Umbilical cord (tissue), 1 donor: ENCODE measurements at regions not wholly inside any gene's neighbourhood (a gene's known extent, or its start where the extent isn't known, plus 50 kb on each side); places are given as distances from the start of the nearest gene placed in this dataset.

ENCODE experiments used
- DNase-seq: peaks from one replicate; pipeline ENCODE4 v3.0.0-alpha.2; 2015; ENCODE audit warnings: low spot score

GRCh38 chr12:90036637-90037036 lies 328.0 kb upstream of the ATP2B1 start:
- DNase-seq: no peak

GRCh38 chr12:90030726-90031125 lies 322.1 kb upstream of the ATP2B1 start:
- no peak for DNase-seq

- DNase-seq: no peak
Measured at GRCh38 chr12:90029317-90029716, 320.7 kb upstream of the ATP2B1 start.

GRCh38 chr12:90028635-90029051 lies 320.0 kb upstream of the ATP2B1 start:
- DNase-seq: peak; percentile 70

- DNase-seq: peak; percentile 72
Measured at GRCh38 chr12:90027889-90028634, 319.4 kb upstream of the ATP2B1 start.

GRCh38 chr12:90027041-90027440 lies 318.4 kb upstream of the ATP2B1 start:
- DNase-seq: no peak

GRCh38 chr12:90026516-90026915 lies 317.9 kb upstream of the ATP2B1 start:
- no peak for DNase-seq

- peak; percentile 54 for DNase-seq
Measured at GRCh38 chr12:90024262-90024661, 315.6 kb upstream of the ATP2B1 start.

DNA sequence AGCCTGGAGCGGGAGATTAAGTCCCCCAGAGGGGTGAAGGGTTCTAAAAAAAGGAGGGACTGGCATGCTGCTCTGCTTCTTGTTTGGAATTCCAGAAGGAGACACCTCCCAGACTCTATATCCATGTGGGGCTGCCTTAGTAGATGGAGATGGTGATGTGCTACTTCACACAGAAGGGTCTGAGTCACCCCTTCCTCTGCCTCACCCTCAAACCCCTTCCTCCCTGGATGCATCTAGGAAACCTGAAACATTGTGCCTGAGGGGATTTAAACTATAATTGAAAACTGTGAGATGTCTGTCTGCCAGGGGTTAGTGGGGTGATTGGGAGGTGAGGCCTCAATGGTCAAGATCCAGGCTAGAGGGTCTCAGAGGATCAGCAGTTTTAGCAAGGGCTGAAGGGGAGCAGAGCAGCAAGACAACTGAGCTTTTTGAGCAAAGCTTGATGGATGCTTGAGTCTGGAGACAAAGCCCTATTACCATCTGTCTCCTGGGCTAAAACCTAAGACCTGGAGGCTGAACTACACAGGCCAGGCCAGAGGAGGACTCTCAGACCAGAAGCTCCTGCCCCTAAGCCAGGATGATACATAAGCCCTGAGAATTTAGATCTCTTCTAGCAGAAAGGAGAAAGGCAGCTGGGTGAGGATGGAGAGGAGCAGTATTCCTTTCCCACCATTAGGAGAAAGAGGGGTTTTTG lies 314.7 kb upstream of the ATP2B1 start:
- DNase-seq: peak; percentile 64

DNA sequence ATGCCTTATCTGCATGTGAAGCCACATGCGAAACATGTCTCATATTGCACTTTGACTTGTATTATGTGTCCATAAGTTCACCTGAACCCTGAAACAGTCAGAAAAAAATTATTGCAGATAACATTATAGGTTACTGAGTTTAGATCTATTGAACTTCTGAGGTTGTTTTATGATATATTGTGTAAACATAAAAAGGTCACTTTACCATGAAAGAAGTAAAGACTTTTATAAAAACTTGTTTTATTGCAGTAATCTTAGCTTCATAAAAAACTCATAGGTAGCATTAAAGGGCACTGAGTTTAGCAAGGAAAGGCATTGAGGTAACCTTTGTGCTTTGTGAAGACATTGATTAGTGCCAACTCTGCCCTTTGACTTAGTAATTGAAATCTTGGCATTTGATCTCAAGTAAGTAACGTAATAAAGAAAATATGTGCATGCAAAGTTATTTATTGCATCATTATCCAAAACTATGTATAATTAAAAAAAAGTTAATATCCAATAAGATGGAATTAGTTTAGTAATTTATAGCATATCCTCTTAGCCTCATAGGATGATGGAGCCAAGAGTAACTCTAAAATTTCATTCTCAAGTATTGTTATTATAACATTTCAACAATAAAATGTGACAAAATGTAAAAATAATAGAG lies 313.3 kb upstream of the ATP2B1 start:
- DNase-seq: no peak

GRCh38 chr12:90020881-90021280 lies 312.2 kb upstream of the ATP2B1 start:
- DNase-seq: no peak

DNA sequence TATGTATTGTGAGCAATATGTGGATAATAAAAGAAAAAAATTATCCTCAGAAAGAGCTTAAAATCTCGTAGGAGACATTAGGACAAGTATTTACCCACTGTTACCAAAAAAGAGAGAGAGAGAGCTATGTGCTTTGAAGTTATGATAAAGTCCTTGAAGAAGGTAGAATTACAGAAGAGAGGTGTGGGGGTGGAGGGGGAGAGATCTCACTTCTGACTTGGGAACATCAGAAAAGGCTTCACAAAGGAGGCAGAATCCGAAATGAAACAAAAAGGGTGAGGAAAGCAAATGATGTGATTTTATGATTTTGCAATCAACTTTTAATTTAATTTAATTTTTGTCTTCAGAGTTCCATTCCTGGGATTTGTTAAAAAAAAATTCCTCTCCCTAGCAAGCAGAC lies 311.8 kb upstream of the ATP2B1 start:
- no peak for DNase-seq

- no peak for DNase-seq
Measured at GRCh38 chr12:90020014-90020413, 311.4 kb upstream of the ATP2B1 start.

DNA sequence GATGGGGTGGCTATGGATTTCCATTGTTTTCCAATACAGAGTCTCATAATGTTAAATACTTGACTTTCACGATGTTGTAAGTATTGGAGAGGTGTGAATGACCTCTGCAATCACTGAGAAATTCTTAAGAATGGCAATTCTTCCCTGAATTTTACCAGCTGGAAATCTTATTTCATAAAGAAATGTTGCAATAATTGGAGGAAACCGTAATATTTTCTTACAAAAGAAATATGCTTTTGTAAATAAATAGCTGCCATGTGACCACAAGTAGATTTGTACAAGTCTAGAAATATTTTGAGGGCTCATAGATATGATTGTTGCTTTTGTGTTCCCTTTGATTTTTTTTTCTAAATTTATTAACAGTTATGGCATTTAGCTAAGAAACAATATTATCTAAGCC lies 308.7 kb upstream of the ATP2B1 start:
- DNase-seq: no peak

- DNase-seq: no peak
Measured at GRCh38 chr12:90015228-90015627, 306.6 kb upstream of the ATP2B1 start.

GRCh38 chr12:90013409-90013808 lies 304.8 kb upstream of the ATP2B1 start:
- no peak for DNase-seq

- DNase-seq: no peak
Measured at GRCh38 chr12:90010089-90010488, 301.5 kb upstream of the ATP2B1 start.

DNA sequence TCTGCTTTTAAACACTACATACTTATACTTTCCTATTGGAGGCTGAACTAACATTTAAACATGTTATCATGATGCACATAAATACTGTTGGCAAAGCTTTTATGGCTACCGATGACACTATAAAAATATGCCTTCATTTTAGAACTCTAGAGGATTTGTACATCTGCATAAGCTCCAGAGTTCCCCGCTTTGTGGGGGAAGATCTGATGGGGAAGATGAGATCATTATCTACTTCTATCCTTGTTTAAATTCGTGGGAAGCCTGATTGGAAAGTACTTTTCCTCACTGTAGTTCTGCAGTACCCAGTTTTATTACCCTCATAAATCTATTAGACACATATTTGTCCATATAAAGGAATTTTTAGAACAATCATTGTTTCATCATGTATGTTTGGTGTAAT lies 299.6 kb upstream of the ATP2B1 start:
- DNase-seq: no peak

DNA sequence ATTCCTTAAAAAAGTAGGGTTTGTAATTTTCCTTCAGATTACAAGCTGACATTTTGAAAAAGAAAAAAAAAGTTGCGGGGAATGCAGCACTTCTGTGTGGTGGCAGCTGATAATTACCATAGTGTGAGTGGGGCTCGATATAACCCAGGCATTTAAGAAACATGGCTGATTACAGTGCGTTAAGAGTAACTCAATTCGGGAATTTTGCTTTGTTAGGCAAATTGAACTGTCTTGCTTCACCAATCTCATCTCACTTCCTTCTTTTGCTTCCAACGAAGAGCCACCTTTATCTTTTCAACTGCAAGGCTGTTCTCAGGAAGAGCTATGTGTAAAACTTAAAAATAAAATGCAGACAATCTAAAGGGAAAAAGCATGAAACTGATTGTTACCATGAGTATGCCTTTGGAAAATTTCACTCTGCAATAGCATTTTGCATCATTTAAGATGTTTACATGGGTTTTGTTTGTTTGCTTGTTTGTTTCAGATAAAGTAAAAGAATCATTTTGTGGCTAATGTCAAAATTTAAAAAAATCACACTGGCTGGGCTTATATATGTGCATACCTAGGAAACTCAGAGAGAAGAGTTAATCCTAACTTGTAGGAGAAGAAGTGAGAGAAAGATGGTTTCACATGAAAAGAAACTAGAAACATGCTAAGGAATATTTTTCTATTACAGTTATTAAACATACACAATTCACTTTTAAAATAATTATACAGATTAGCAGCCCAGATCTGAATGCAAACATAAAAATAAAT lies 295.9 kb upstream of the ATP2B1 start:
- DNase-seq: no peak

- no peak for DNase-seq
Measured at GRCh38 chr12:90003688-90004087, 295.1 kb upstream of the ATP2B1 start.

- no peak for DNase-seq
Measured at GRCh38 chr12:90000721-90001120, 292.1 kb upstream of the ATP2B1 start.
